H1 (cell line): ENCODE measurements at regions not wholly inside any gene's neighbourhood (a gene's known extent, or its start where the extent isn't known, plus 50 kb on each side); places are given as distances from the start of the nearest gene placed in this dataset.
"Not testable (repeated sequence)": the region's sequence is repeated elsewhere in the genome, so short reads cannot be mapped to it uniquely, and the experiment has no call there.

Source experiments
- CTCF ChIA-PET: fragments of 300-600 bp; sonication (Branson Sonifier 250); formaldehyde crosslinking; loops from one replicate; lab custom pipeline; 2021; ENCODE audit not compliant: partially characterized antibody; lab: Charles Lee
- POLR2A ChIA-PET: fragments of 300-600 bp; sonication (Branson Sonifier 250); formaldehyde crosslinking; loops from one replicate; lab custom pipeline; 2021; ENCODE audit warnings: inconsistent platforms; ENCODE audit not compliant: partially characterized antibody; lab: Charles Lee
- DNase-seq, 2 experiments: peaks; one replicate each; pipeline versions ENCODE4 v3.0.0 to v3.0.0-alpha.2; 2010 to 2022; ENCODE audit warnings: low spot score in 2 of 2, low read depth in 1 of 2, mixed read lengths in 1 of 2
- FAIRE-seq: peaks from 2 replicates; lab custom pipeline; 2011; peaks lifted over from hg19 to GRCh38; lab: Jason Lieb, UNC
- H2AFZ ChIP-seq: 2 replicates; pipeline ENCODE4 v1.8.1; 2012; ENCODE audit warnings: low read length, inconsistent platforms
- H2AK5ac ChIP-seq: 2 replicates; pipeline ENCODE4 v1.6.1; 2013; ENCODE audit warnings: low read depth, low read length
- H2BK120ac ChIP-seq: replicated peaks from 2 replicates; pipeline ENCODE3; 2013; ENCODE audit warnings: low read depth, low read length, inconsistent platforms
- H2BK12ac ChIP-seq: 2 replicates; pipeline ENCODE4 v1.6.1; 2013; ENCODE audit warnings: low read depth, low read length
- H2BK15ac ChIP-seq: 2 replicates; pipeline ENCODE4 v1.6.1; 2013; ENCODE audit warnings: low read length
- H2BK20ac ChIP-seq: 2 replicates; pipeline ENCODE4 v1.6.1; 2013; ENCODE audit warnings: low read length
- H2BK5ac ChIP-seq: 2 replicates; pipeline ENCODE4 v1.6.1; 2013; ENCODE audit warnings: low read depth, low read length
- H3K14ac ChIP-seq: 2 replicates; pipeline ENCODE4 v1.6.1; 2013; ENCODE audit warnings: inconsistent platforms; ENCODE audit not compliant: insufficient read length
- H3K18ac ChIP-seq: 2 replicates; pipeline ENCODE4 v1.6.1; 2013; ENCODE audit warnings: low read length; ENCODE audit errors: extremely low read depth
- H3K23ac ChIP-seq: 2 replicates; pipeline ENCODE4 v1.6.1; 2013; ENCODE audit warnings: inconsistent platforms; ENCODE audit not compliant: insufficient read length
- H3K23me2 ChIP-seq: 2 replicates; pipeline ENCODE4 v1.6.1; 2013; ENCODE audit warnings: low read depth, low read length
- H3K27ac ChIP-seq: 2 replicates; pipeline ENCODE4 v1.6.1; 2011; ENCODE audit warnings: low read depth, low read length, inconsistent platforms
- H3K27me3 ChIP-seq, 4 experiments: replicated peaks in 1 of 4; 1 replicate in 1 of 4; 2 replicates in 3 of 4; pipeline versions ENCODE4 v1.6.1 to v1.8.1; 2011 to 2013; ENCODE audit warnings: low read length in 3 of 4, mild to moderate bottlenecking in 3 of 4, inconsistent platforms in 2 of 4, mixed read lengths in 2 of 4, moderate library complexity in 1 of 4; ENCODE audit not compliant: control insufficient read depth in 3 of 4, insufficient read depth in 3 of 4; ENCODE audit errors: extremely low read depth in 1 of 4
- H3K36me3 ChIP-seq, 4 experiments: 2 replicates each; pipeline versions ENCODE4 v1.6.1 to v1.8.1; 2011 to 2013; ENCODE audit warnings: mild to moderate bottlenecking in 4 of 4, low read length in 3 of 4, moderate library complexity in 2 of 4, control low read depth in 1 of 4, inconsistent platforms in 1 of 4; ENCODE audit not compliant: insufficient read depth in 4 of 4, control insufficient read depth in 2 of 4
- H3K4ac ChIP-seq: replicated peaks from 2 replicates; pipeline ENCODE3; 2013; ENCODE audit warnings: low read length, low read depth, mixed read lengths, inconsistent platforms; ENCODE audit not compliant: insufficient read length
- H3K4me1 ChIP-seq, 4 experiments: replicated peaks in 1 of 4; 1 replicate in 1 of 4; 2 replicates in 3 of 4; pipeline versions ENCODE4 v1.6.1 to v1.8.1; 2011 to 2013; ENCODE audit warnings: low read length in 3 of 4, inconsistent platforms in 2 of 4, mixed read lengths in 1 of 4; ENCODE audit not compliant: insufficient read depth in 4 of 4, control insufficient read depth in 3 of 4
- H3K4me2 ChIP-seq, 2 experiments: 2 replicates each; pipeline versions ENCODE4 v1.6.1 to v1.8.1; 2011 to 2013; ENCODE audit warnings: low read depth in 2 of 2, low read length in 2 of 2, control low read depth in 1 of 2, inconsistent platforms in 1 of 2, mild to moderate bottlenecking in 1 of 2; ENCODE audit not compliant: insufficient read depth in 1 of 2
- H3K4me3 ChIP-seq, 4 experiments: fragments of 200-600, 300-600 bp in 1 of 4; sonication (generic), shearing (Covaris generic), sonication (Bioruptor Twin) in 1 of 4; 2 replicates each; pipeline versions ENCODE4 v1.5.1 to v1.8.1; 2011 to 2016; ENCODE audit warnings: low read length in 4 of 4, low read depth in 3 of 4, control low read depth in 2 of 4, inconsistent platforms in 2 of 4, mild to moderate bottlenecking in 2 of 4, mixed read lengths in 1 of 4, moderate library complexity in 1 of 4; ENCODE audit not compliant: insufficient read depth in 2 of 4; ENCODE audit errors: extremely low read depth in 1 of 4
- H3K56ac ChIP-seq: replicated peaks from 2 replicates; pipeline ENCODE3; 2013; ENCODE audit warnings: low read depth, mild to moderate bottlenecking, mixed read lengths, low read length, inconsistent platforms; ENCODE audit not compliant: insufficient read length
- H3K79me1 ChIP-seq: 2 replicates; pipeline ENCODE4 v1.6.1; 2013; ENCODE audit warnings: low read depth, low read length, control low read depth
- H3K79me2 ChIP-seq, 2 experiments: 2 replicates each; pipeline versions ENCODE4 v1.6.1 to v1.8.1; 2012 to 2013; ENCODE audit warnings: low read length in 2 of 2, mild to moderate bottlenecking in 2 of 2, inconsistent platforms in 1 of 2; ENCODE audit not compliant: insufficient read depth in 2 of 2, control insufficient read depth in 1 of 2
- H3K9ac ChIP-seq, 4 experiments: replicated peaks in 1 of 4; 1 replicate in 1 of 4; 2 replicates in 3 of 4; pipeline versions ENCODE4 v1.6.1 to v1.8.1; 2011 to 2013; ENCODE audit warnings: low read depth in 3 of 4, low read length in 3 of 4, control low read depth in 2 of 4, mild to moderate bottlenecking in 2 of 4, moderate library complexity in 2 of 4, inconsistent platforms in 1 of 4; ENCODE audit errors: extremely low read depth in 1 of 4
- H3K9me3 ChIP-seq, 2 experiments: 2 replicates each; pipeline versions ENCODE4 v1.6.1 to v1.8.1; 2012 to 2013; ENCODE audit warnings: mild to moderate bottlenecking in 2 of 2, moderate library complexity in 2 of 2, control low read depth in 1 of 2, inconsistent platforms in 1 of 2, low read depth in 1 of 2, low read length in 1 of 2, mixed read lengths in 1 of 2; ENCODE audit not compliant: insufficient read depth in 2 of 2
- H4K20me1 ChIP-seq, 2 experiments: replicated peaks in 1 of 2; 2 replicates each; pipeline versions ENCODE3 to v1.8.1; 2011 to 2013; ENCODE audit warnings: inconsistent platforms in 2 of 2, low read length in 2 of 2, mild to moderate bottlenecking in 1 of 2; ENCODE audit not compliant: insufficient read depth in 2 of 2, control insufficient read depth in 1 of 2
- H4K5ac ChIP-seq: 2 replicates; pipeline ENCODE4 v1.6.1; 2013; ENCODE audit warnings: low read length, low read depth, mixed read lengths, inconsistent platforms; ENCODE audit not compliant: insufficient read length
- H4K8ac ChIP-seq: 2 replicates; pipeline ENCODE4 v1.8.0; 2013; ENCODE audit warnings: mild to moderate bottlenecking, moderate library complexity, low read length, inconsistent platforms; ENCODE audit not compliant: insufficient read depth; ENCODE audit errors: extremely low read depth
- H4K91ac ChIP-seq: replicated peaks from 2 replicates; pipeline ENCODE3; 2013; ENCODE audit warnings: low read length, mixed read lengths, inconsistent platforms; ENCODE audit not compliant: insufficient read length
- EP300 ChIP-seq, 2 experiments: IDR thresholded peaks; 1 replicate in 1 of 2; 2 replicates in 1 of 2; pipeline ENCODE4 v1.6.1; 2011 to 2012; ENCODE audit warnings: low read depth in 2 of 2, low read length in 2 of 2, mild to moderate bottlenecking in 2 of 2, borderline replicate concordance in 1 of 2, inconsistent platforms in 1 of 2, moderate library complexity in 1 of 2
- SP1 ChIP-seq: IDR thresholded peaks from 2 replicates; pipeline ENCODE4 v1.6.1; 2011; ENCODE audit warnings: low read depth, low read length
- TEAD4 ChIP-seq: IDR thresholded peaks from 2 replicates; pipeline ENCODE4 v1.6.1; 2012; ENCODE audit warnings: low read depth, low read length, inconsistent platforms, mixed read lengths
- WGBS, 2 experiments: shearing (Covaris generic) in 1 of 2; methylation state at CpG; one replicate each; pipeline versions ENCODE4 v1.1.6 to v1.1.7; 2013 to 2015; ENCODE audit warnings: low lambda C conversion rate in 2 of 2, mixed read lengths in 2 of 2, inconsistent platforms in 1 of 2, low coverage in 1 of 2, missing lambda C conversion rate in 1 of 2; ENCODE audit not compliant: insufficient replicate concordance in 2 of 2, insufficient coverage in 1 of 2, insufficient read length in 1 of 2; ENCODE audit errors: extremely low coverage in 1 of 2, missing lambda C conversion rate in 1 of 2; 5-methylcytosine and 5-hydroxymethylcytosine counted together

DNA sequence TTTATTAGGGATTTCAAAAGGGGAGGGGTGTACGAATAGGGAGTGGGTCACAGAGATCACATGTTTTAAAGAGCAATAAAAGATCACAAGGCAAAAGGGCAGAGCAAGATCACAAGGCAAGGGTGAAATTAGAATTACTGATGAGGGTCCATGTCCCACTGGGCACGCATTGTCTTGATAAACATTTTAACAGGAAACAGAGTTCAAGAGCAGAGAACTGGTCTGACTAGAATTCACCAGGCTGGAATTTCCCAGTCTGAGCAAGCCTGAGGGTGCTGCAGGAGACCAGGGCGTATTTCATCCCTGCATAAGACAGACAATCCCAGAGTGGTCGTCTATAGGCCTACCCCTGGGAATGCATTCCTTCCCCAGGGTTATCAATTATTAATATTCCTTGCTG, 844.7 kb downstream of the PLOD2 start:
- H4K91ac ChIP-seq, H3K4me1 ChIP-seq, H2AK5ac ChIP-seq, H3K79me2 ChIP-seq, H2BK20ac ChIP-seq, H3K36me3 ChIP-seq, H4K20me1 ChIP-seq, H2BK15ac ChIP-seq, CTCF ChIA-PET, H2BK5ac ChIP-seq, H3K79me1 ChIP-seq, H3K18ac ChIP-seq, H3K56ac ChIP-seq, H3K9me3 ChIP-seq, H3K27ac ChIP-seq, H2BK120ac ChIP-seq, H2AFZ ChIP-seq, H2BK12ac ChIP-seq, H3K27me3 ChIP-seq, H3K23ac ChIP-seq, H3K9ac ChIP-seq, H4K8ac ChIP-seq, H3K4me3 ChIP-seq, H3K14ac ChIP-seq, POLR2A ChIA-PET, H4K5ac ChIP-seq, H3K23me2 ChIP-seq, H3K4me2 ChIP-seq, H3K4ac ChIP-seq: not testable (repeated sequence)
- FAIRE-seq (peak; percentile 50), DNase-seq (peak; percentile 2 to 54)
- peak; percentile 50; the same call in 1 of the 2 replicates for TF ChIP-seq SP1
- peak; percentile 48; the same call in 1 of the 2 replicates for TF ChIP-seq TEAD4
- peak in 1 of 2 experiments; percentile 47; a peak in 1 of 3 replicates for TF ChIP-seq EP300 (IDR thresholded peaks at IDR 0.05; ENCODE audit: borderline replicate concordance in 1 of 2, low read depth in 2 of 2, low read length in 2 of 2)
- 36% methylated on average over 4 of the region's 4 CpGs; no CpG with 5 or more reads in 1 of the 2 experiments for WGBS, 2 experiments
